GM12875 (cell line): ENCODE measurements at regions not wholly inside any gene's neighbourhood (a gene's known extent, or its start where the extent isn't known, plus 50 kb on each side); places are given as distances from the start of the nearest gene placed in this dataset.
"Not testable (repeated sequence)": the region's sequence is repeated elsewhere in the genome, so short reads cannot be mapped to it uniquely, and the experiment has no call there.

ENCODE experiments used
- H3K4me3 ChIP-seq: one replicate; pipeline ENCODE4 v1.5.1; 2011; ENCODE audit warnings: low read depth, low read length, control low read depth
- CTCF ChIP-seq: IDR thresholded peaks from 2 replicates; pipeline ENCODE4 v1.5.1; 2011; ENCODE audit warnings: low read depth, mild to moderate bottlenecking, control low read depth, inconsistent platforms, low read length, moderate library complexity, borderline replicate concordance; ENCODE audit not compliant: insufficient read depth

- no peak for TF ChIP-seq CTCF
- no peak overlapping the region for H3K4me3 ChIP-seq
These were observed 214.8 kb downstream of the KLF6 start for GRCh38 chr10:3570131-3570729.

GRCh38 chr10:3568983-3569382 is 216.0 kb downstream of the KLF6 start:
- no peak overlapping the region for H3K4me3 ChIP-seq
- TF ChIP-seq CTCF = no peak

GRCh38 chr10:3568392-3568791 is 216.6 kb downstream of the KLF6 start:
- no peak for TF ChIP-seq CTCF
- no peak overlapping the region for H3K4me3 ChIP-seq

- H3K4me3 ChIP-seq = no peak overlapping the region
- no peak for TF ChIP-seq CTCF
These were observed 217.6 kb downstream of the KLF6 start for GRCh38 chr10:3567291-3567963.

- no peak for TF ChIP-seq CTCF
- H3K4me3 ChIP-seq = no peak overlapping the region
These were observed 218.4 kb downstream of the KLF6 start for GRCh38 chr10:3566627-3567026.

- no peak overlapping the region for H3K4me3 ChIP-seq
- TF ChIP-seq CTCF = no peak
These were observed 220.5 kb downstream of the KLF6 start for GRCh38 chr10:3564346-3565002.

- H3K4me3 ChIP-seq = no peak overlapping the region
- no peak for TF ChIP-seq CTCF
These were observed 221.7 kb downstream of the KLF6 start for GRCh38 chr10:3563298-3563697.

- H3K4me3 ChIP-seq = not testable (repeated sequence)
These were observed 224.4 kb downstream of the KLF6 start for GRCh38 chr10:3560628-3561027.
